ENCODE measurements at regions not wholly inside any gene's neighbourhood (a gene's known extent, or its start where the extent isn't known, plus 50 kb on each side); places are given as distances from the start of the nearest gene placed in this dataset.

DNA sequence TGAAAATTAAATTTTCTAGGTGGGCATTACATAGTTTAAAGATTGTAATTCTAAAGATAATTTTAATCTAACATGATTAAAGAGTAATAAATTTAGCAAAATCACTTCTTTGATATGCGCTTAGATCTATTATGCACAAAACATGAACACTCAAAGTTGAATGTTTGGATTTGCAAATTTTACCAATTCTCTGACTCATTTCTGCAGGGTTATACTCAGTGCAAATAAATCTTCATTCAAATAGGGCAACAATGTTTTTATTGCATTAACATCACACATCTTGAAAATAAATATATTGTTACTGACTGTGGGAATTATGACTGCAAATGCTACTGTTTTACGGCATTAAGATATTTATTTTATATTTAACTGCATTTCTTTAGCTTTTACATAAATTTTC, 110.7 kb downstream of the OGFRL1 start:
- no peak overlapping the region for H3K27ac ChIP-seq (ENCODE audit: low read length)
- no peaks in the 10 kb centered on the region for H3K79me2 ChIP-seq (ENCODE audit: low read length)
- H3K4me1 ChIP-seq (ENCODE audit: low read length), result no peaks in the 10 kb centered on the region

DNA sequence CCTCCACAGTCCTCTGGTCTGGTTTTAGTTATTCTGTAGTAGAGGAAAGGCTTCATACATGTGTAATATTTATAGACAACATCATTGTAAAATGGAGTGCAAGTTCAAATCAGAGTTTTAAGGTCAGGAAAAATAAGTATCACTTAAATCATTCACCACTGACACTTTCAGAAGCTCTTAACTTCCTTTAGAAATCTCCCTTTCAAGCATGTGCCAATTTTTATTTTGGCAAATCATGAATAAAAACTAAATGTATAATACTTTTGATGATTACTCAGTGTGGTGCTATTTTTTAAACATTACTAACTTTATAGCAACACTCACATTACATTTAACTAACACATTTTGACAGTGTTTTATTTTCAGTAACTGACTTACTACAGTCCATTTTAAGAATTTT, 112.2 kb downstream of the OGFRL1 start:
- no peaks in the 10 kb centered on the region for H3F3A ChIP-seq (ENCODE audit: insufficient read depth, low read length)
- H3K9me2 ChIP-seq (replicated peaks; ENCODE audit: insufficient read depth, low read length), result no peaks in the 10 kb centered on the region
- no peak overlapping the region for H2AFZ ChIP-seq (ENCODE audit: low read length)
- no peaks in the 10 kb centered on the region for H3K36me3 ChIP-seq (replicated peaks; ENCODE audit: insufficient read depth, low read length)
- H3K4me2 ChIP-seq (ENCODE audit: low read depth, low read length), result no peak overlapping the region
- no peaks in the 10 kb centered on the region for H3K79me2 ChIP-seq (ENCODE audit: low read length)
- no peaks in the 10 kb centered on the region for H4K20me1 ChIP-seq (ENCODE audit: insufficient read depth, low read length)
- H3K9ac ChIP-seq (ENCODE audit: low read length), result no peak overlapping the region
- TF ChIP-seq EZH2phosphoT487 (IDR thresholded peaks at IDR 0.05; ENCODE audit: low read length) (no peak), EZH2 (optimal IDR thresholded peaks at IDR 0.05; ENCODE audit: low read depth, low read length) (no peak)
- TF ChIP-seq, protein P1, sequence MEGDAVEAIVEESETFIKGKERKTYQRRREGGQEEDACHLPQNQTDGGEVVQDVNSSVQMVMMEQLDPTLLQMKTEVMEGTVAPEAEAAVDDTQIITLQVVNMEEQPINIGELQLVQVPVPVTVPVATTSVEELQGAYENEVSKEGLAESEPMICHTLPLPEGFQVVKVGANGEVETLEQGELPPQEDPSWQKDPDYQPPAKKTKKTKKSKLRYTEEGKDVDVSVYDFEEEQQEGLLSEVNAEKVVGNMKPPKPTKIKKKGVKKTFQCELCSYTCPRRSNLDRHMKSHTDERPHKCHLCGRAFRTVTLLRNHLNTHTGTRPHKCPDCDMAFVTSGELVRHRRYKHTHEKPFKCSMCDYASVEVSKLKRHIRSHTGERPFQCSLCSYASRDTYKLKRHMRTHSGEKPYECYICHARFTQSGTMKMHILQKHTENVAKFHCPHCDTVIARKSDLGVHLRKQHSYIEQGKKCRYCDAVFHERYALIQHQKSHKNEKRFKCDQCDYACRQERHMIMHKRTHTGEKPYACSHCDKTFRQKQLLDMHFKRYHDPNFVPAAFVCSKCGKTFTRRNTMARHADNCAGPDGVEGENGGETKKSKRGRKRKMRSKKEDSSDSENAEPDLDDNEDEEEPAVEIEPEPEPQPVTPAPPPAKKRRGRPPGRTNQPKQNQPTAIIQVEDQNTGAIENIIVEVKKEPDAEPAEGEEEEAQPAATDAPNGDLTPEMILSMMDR (IDR thresholded peaks at IDR 0.05; ENCODE audit: low read length), result no peak
- H3K9me3 ChIP-seq (replicated peaks; ENCODE audit: insufficient read depth, low read length), result no peaks in the 10 kb centered on the region
- H3K27ac ChIP-seq (ENCODE audit: low read length), result no peak overlapping the region
- H3K27me3 ChIP-seq (replicated peaks; ENCODE audit: insufficient read depth, low read length), result no peaks in the 10 kb centered on the region
- H3K4me1 ChIP-seq (ENCODE audit: low read length), result no peaks in the 10 kb centered on the region
- no peak overlapping the region for H3K4me3 ChIP-seq (ENCODE audit: low read length)
- no peak for DNase-seq

More for the DNA sequence above, 110.7 kb downstream of the OGFRL1 start:
- H4K20me1 ChIP-seq (ENCODE audit: insufficient read depth, low read length), result no peaks in the 10 kb centered on the region
- TF ChIP-seq EZH2phosphoT487 (IDR thresholded peaks at IDR 0.05; ENCODE audit: low read length) (no peak), EZH2 (optimal IDR thresholded peaks at IDR 0.05; ENCODE audit: low read depth, low read length) (no peak)
- TF ChIP-seq, protein P1 (IDR thresholded peaks at IDR 0.05; ENCODE audit: low read length), result no peak
- no peaks in the 10 kb centered on the region for H3K27me3 ChIP-seq (replicated peaks; ENCODE audit: insufficient read depth, low read length)
- H3K4me3 ChIP-seq (ENCODE audit: low read length), result no peak overlapping the region
- H3K9me3 ChIP-seq (replicated peaks; ENCODE audit: insufficient read depth, low read length), result no peaks in the 10 kb centered on the region
- DNase-seq, result no peak
- no peak overlapping the region for H3K9ac ChIP-seq (ENCODE audit: low read length)
- H3F3A ChIP-seq (ENCODE audit: insufficient read depth, low read length), result no peaks in the 10 kb centered on the region
- H3K36me3 ChIP-seq (replicated peaks; ENCODE audit: insufficient read depth, low read length), result no peaks in the 10 kb centered on the region
- no peaks in the 10 kb centered on the region for H3K9me2 ChIP-seq (replicated peaks; ENCODE audit: insufficient read depth, low read length)
- H2AFZ ChIP-seq (ENCODE audit: low read length), result no peak overlapping the region
- no peak overlapping the region for H3K4me2 ChIP-seq (ENCODE audit: low read depth, low read length)

DNA sequence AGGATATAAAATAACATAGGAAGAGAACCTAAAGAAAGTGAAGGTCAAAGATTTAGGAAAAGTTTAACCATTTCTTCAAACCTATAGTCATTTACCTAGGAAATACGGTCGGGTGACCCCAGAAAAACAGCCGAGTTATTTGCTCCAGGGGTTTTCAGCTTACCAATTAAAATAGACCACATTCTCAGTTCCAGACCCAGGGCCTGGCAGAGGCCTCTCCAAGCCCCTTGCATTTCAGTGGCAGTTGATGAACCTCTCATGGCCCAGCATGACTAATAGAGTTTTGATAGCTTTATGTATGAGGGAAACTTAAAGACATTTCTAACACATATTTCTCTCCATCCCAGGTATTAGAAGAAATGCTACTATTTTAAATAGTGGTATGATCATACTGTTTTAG, 113.5 kb downstream of the OGFRL1 start:
- H3K27ac ChIP-seq (ENCODE audit: low read length), result no peak overlapping the region
- H3K4me1 ChIP-seq (ENCODE audit: low read length), result no peaks in the 10 kb centered on the region

More for the DNA sequence above, 113.5 kb downstream of the OGFRL1 start:
- H3K9ac ChIP-seq (ENCODE audit: low read length), result no peak overlapping the region
- no peak overlapping the region for H3K4me3 ChIP-seq (ENCODE audit: low read length)
- no peaks in the 10 kb centered on the region for H3K27me3 ChIP-seq (replicated peaks; ENCODE audit: insufficient read depth, low read length)
- H3K79me2 ChIP-seq (ENCODE audit: low read length), result no peaks in the 10 kb centered on the region
- no peak overlapping the region for H2AFZ ChIP-seq (ENCODE audit: low read length)
- no peak for DNase-seq
- H3K4me2 ChIP-seq (ENCODE audit: low read depth, low read length), result no peak overlapping the region
- TF ChIP-seq, protein P1 (IDR thresholded peaks at IDR 0.05; ENCODE audit: low read length), result no peak
- TF ChIP-seq EZH2 (optimal IDR thresholded peaks at IDR 0.05; ENCODE audit: low read depth, low read length) (no peak), EZH2phosphoT487 (IDR thresholded peaks at IDR 0.05; ENCODE audit: low read length) (no peak)
- H3K9me2 ChIP-seq (replicated peaks; ENCODE audit: insufficient read depth, low read length), result no peaks in the 10 kb centered on the region
- H4K20me1 ChIP-seq (ENCODE audit: insufficient read depth, low read length), result no peaks in the 10 kb centered on the region
- H3F3A ChIP-seq (ENCODE audit: insufficient read depth, low read length), result no peaks in the 10 kb centered on the region
- no peaks in the 10 kb centered on the region for H3K9me3 ChIP-seq (replicated peaks; ENCODE audit: insufficient read depth, low read length)
- H3K36me3 ChIP-seq (replicated peaks; ENCODE audit: insufficient read depth, low read length), result no peaks in the 10 kb centered on the region

All from MM.1S (cell line).